ENCODE measurements at regions not wholly inside any gene's neighbourhood (a gene's known extent, or its start where the extent isn't known, plus 50 kb on each side); places are given as distances from the start of the nearest gene placed in this dataset.
A peak's percentile ranks its signal among the peaks of the same experiment; 100 is the strongest.
"Not testable (repeated sequence)": the region's sequence is repeated elsewhere in the genome, so short reads cannot be mapped to it uniquely, and the experiment has no call there.

- DNase-seq (no peak), ATAC-seq (ENCODE audit: poor library complexity) (peak; percentile 95)
- intact Hi-C loops (cut with DNase I), result no loop called here
These were observed 51.5 kb upstream of the MRI1 start for GRCh38 chr19:13712767-13713201.

GRCh38 chr19:13707915-13708314, 56.4 kb upstream of the MRI1 start:
- no peak for DNase-seq
- intact Hi-C loops (cut with DNase I), result no loop called here
- ATAC-seq (ENCODE audit: poor library complexity), result peak; percentile 64

GRCh38 chr19:13705928-13706447, 58.3 kb upstream of the MRI1 start:
- ATAC-seq (ENCODE audit: poor library complexity) (no peak), DNase-seq (no peak)
- intact Hi-C loops (cut with DNase I), result no loop called here

GRCh38 chr19:13705201-13705600, 59.1 kb upstream of the MRI1 start:
- DNase-seq, result no peak
- intact Hi-C loops (cut with DNase I), result no loop called here
- ATAC-seq (ENCODE audit: poor library complexity), result no peak

GRCh38 chr19:13701624-13702023, 62.7 kb upstream of the MRI1 start:
- DNase-seq (no peak), ATAC-seq (ENCODE audit: poor library complexity) (no peak)
- intact Hi-C loops (cut with DNase I), result no loop called here

GRCh38 chr19:13700621-13701020, 63.7 kb upstream of the MRI1 start:
- intact Hi-C loops (cut with DNase I), result no loop called here
- no peak for DNase-seq
- ATAC-seq (ENCODE audit: poor library complexity), result no peak

GRCh38 chr19:13699786-13700185, 64.5 kb upstream of the MRI1 start:
- intact Hi-C loops (cut with DNase I), result no loop called here
- no peak for ATAC-seq (ENCODE audit: poor library complexity)

GRCh38 chr19:13696839-13697238, 67.5 kb upstream of the MRI1 start:
- DNase-seq (no peak), ATAC-seq (ENCODE audit: poor library complexity) (no peak)
- intact Hi-C loops (cut with DNase I), result no loop called here

More at GRCh38 chr19:13699786-13700185, 64.5 kb upstream of the MRI1 start:
- DNase-seq, result no peak

- DNase-seq, result no peak
- ATAC-seq (ENCODE audit: poor library complexity), result no peak
- intact Hi-C loops (cut with DNase I), result no loop called here
These were observed 70.4 kb upstream of the MRI1 start for GRCh38 chr19:13693889-13694288.

- intact Hi-C loops (cut with DNase I), result no loop called here
- ATAC-seq (ENCODE audit: poor library complexity), result no peak
- no peak for DNase-seq
These were observed 72.5 kb upstream of the MRI1 start for GRCh38 chr19:13691569-13692435.

GRCh38 chr19:13689085-13689484, 75.2 kb upstream of the MRI1 start:
- ATAC-seq (ENCODE audit: poor library complexity) (no peak), DNase-seq (no peak)
- intact Hi-C loops (cut with DNase I), result no loop called here

GRCh38 chr19:13684021-13684420, 80.3 kb upstream of the MRI1 start:
- ATAC-seq (ENCODE audit: poor library complexity) (no peak), DNase-seq (no peak)
- intact Hi-C loops (cut with DNase I), result no loop called here

- ATAC-seq (ENCODE audit: poor library complexity) (no peak), DNase-seq (no peak)
- intact Hi-C loops (cut with DNase I), result no loop called here
These were observed 82.8 kb upstream of the MRI1 start for GRCh38 chr19:13681509-13681908.

GRCh38 chr19:13680708-13681360, 83.5 kb upstream of the MRI1 start:
- ATAC-seq (ENCODE audit: poor library complexity); intact Hi-C loops (cut with DNase I); DNase-seq: not testable (repeated sequence)

- intact Hi-C loops (cut with DNase I); ATAC-seq (ENCODE audit: poor library complexity); DNase-seq: not testable (repeated sequence)
These were observed 87.4 kb upstream of the MRI1 start for GRCh38 chr19:13676967-13677366.

GRCh38 chr19:13672480-13673175, 91.7 kb upstream of the MRI1 start:
- intact Hi-C loops (cut with DNase I); DNase-seq; ATAC-seq (ENCODE audit: poor library complexity): not testable (repeated sequence)

- DNase-seq (no peak), ATAC-seq (ENCODE audit: poor library complexity) (peak; percentile 64)
- intact Hi-C loops (cut with DNase I), result no loop called here
These were observed 93.5 kb upstream of the MRI1 start for GRCh38 chr19:13670846-13671245.

- ATAC-seq (ENCODE audit: poor library complexity) (peak; percentile 89), DNase-seq (no peak)
- intact Hi-C loops (cut with DNase I), result no loop called here
These were observed 94.5 kb upstream of the MRI1 start for GRCh38 chr19:13669780-13670355.

GRCh38 chr19:13668964-13669363, 95.4 kb upstream of the MRI1 start:
- intact Hi-C loops (cut with DNase I), result no loop called here
- ATAC-seq (ENCODE audit: poor library complexity), result no peak
- no peak for DNase-seq
